GM18870 (cell line): ENCODE measurements at regions not wholly inside any gene's neighbourhood (a gene's known extent, or its start where the extent isn't known, plus 50 kb on each side); places are given as distances from the start of the nearest gene placed in this dataset.
"Not testable (repeated sequence)": the region's sequence is repeated elsewhere in the genome, so short reads cannot be mapped to it uniquely, and the experiment has no call there.

Experiments
- ATAC-seq: cut with Tn5 transposase; IDR thresholded peaks from one replicate; pipeline ENCODE4 v1.9.1; 2021; ENCODE audit warnings: moderate library complexity; ENCODE audit not compliant: unreplicated experiment

GRCh38 chr3:150135287-150135721 lies 164.6 kb upstream of the PFN2 start:
- no peak for ATAC-seq

GRCh38 chr3:150133293-150133692 lies 162.6 kb upstream of the PFN2 start:
- ATAC-seq: no peak

GRCh38 chr3:150132101-150132749 lies 161.5 kb upstream of the PFN2 start:
- no peak for ATAC-seq

GRCh38 chr3:150131663-150132062 lies 161.0 kb upstream of the PFN2 start:
- no peak for ATAC-seq

GRCh38 chr3:150130404-150131100 lies 159.9 kb upstream of the PFN2 start:
- ATAC-seq: no peak

GRCh38 chr3:150129166-150129565 lies 158.5 kb upstream of the PFN2 start:
- no peak for ATAC-seq

- no peak for ATAC-seq
These were observed 157.4 kb upstream of the PFN2 start for GRCh38 chr3:150128126-150128525.

GRCh38 chr3:150127011-150127490 lies 156.4 kb upstream of the PFN2 start:
- ATAC-seq: no peak

- no peak for ATAC-seq
These were observed 153.4 kb upstream of the PFN2 start for GRCh38 chr3:150124142-150124541.

- ATAC-seq: not testable (repeated sequence)
These were observed 152.6 kb upstream of the PFN2 start for GRCh38 chr3:150123249-150123648.

GRCh38 chr3:150118219-150118618 lies 147.5 kb upstream of the PFN2 start:
- ATAC-seq: no peak

- ATAC-seq: no peak
These were observed 146.4 kb upstream of the PFN2 start for GRCh38 chr3:150117076-150117475.

- ATAC-seq: no peak
These were observed 145.5 kb upstream of the PFN2 start for GRCh38 chr3:150116196-150116595.

GRCh38 chr3:150114873-150115540 lies 144.3 kb upstream of the PFN2 start:
- peak; percentile 97 for ATAC-seq

- no peak for ATAC-seq
These were observed 143.6 kb upstream of the PFN2 start for GRCh38 chr3:150114273-150114672.

GRCh38 chr3:150110097-150110496 lies 139.4 kb upstream of the PFN2 start:
- ATAC-seq: no peak

- no peak for ATAC-seq
These were observed 136.9 kb upstream of the PFN2 start for GRCh38 chr3:150107429-150108175.

GRCh38 chr3:150106740-150107428 lies 136.2 kb upstream of the PFN2 start:
- no peak for ATAC-seq

GRCh38 chr3:150105886-150106612 lies 135.4 kb upstream of the PFN2 start:
- no peak for ATAC-seq

- ATAC-seq: no peak
These were observed 134.3 kb upstream of the PFN2 start for GRCh38 chr3:150105025-150105424.
